K562 (cell line): ENCODE measurements at regions not wholly inside any gene's neighbourhood (a gene's known extent, or its start where the extent isn't known, plus 50 kb on each side); places are given as distances from the start of the nearest gene placed in this dataset.

Source experiments
- ATAC-seq: fragments of 200-7000 bp; cut with Tn5 transposase; 3 replicates; pipeline ENCODE4 v1.9.1; 2020; ENCODE audit warnings: moderate library complexity
- BruUV-seq: library from RNA; stranded (reverse); fragments of 400-500 nt; replicated peaks from 2 replicates; lab custom pipeline; 2021; lab: Mats Ljungman, UMichigan
- CTCF ChIA-PET: fragments of 300-600 bp; formaldehyde crosslinking; extraction: SDS; loops from one replicate; lab custom pipeline; 2021; ENCODE audit warnings: low intra/inter-chr PET ratio; lab: Yijun Ruan, JAX
- POLR2A ChIA-PET: fragments of 300-600, 350-650 bp; sonication (Branson Sonifier 250); formaldehyde crosslinking; extraction: SDS; loops from one replicate; lab custom pipeline; 2021; ENCODE audit warnings: antibody characterized with exemption, inconsistent platforms; lab: Yijun Ruan, JAX
- DNase-seq, 4 experiments: peaks; one replicate each; pipeline versions ENCODE4 v3.0.0 to v3.0.0-alpha.2; 2011 to 2018; ENCODE audit warnings: low spot score in 3 of 4, mixed read lengths in 3 of 4; ENCODE audit errors: extremely low read depth in 1 of 4
- FAIRE-seq: peaks from 2 replicates; lab custom pipeline; 2011; peaks lifted over from hg19 to GRCh38; lab: Jason Lieb, UNC
- H2AFZ ChIP-seq: 2 replicates; pipeline ENCODE4 v1.6.0; 2011; ENCODE audit warnings: low read depth, low read length, control low read depth, inconsistent platforms
- H3K27ac ChIP-seq: fragments of 200-600 bp; 3 replicates; pipeline ENCODE4 v1.8.0; 2011; ENCODE audit warnings: low read depth, mild to moderate bottlenecking, control low read depth, inconsistent platforms, low read length, moderate library complexity, mixed read lengths; ENCODE audit errors: extremely low read depth
- H3K27me3 ChIP-seq, 2 experiments: fragments of 300-600 bp in 1 of 2; 2 replicates in 1 of 2; 3 replicates in 1 of 2; pipeline versions ENCODE4 v1.6.0 to v1.8.0; 2011; ENCODE audit warnings: inconsistent platforms in 2 of 2, low read length in 2 of 2, mild to moderate bottlenecking in 1 of 2, mixed read lengths in 1 of 2, moderate library complexity in 1 of 2; ENCODE audit not compliant: control insufficient read depth in 2 of 2, insufficient read depth in 2 of 2
- H3K36me3 ChIP-seq: fragments of 300-600 bp; 3 replicates; pipeline ENCODE4 v1.8.0; 2011; ENCODE audit warnings: mild to moderate bottlenecking, low read length, inconsistent platforms; ENCODE audit not compliant: control insufficient read depth, insufficient read depth
- H3K4me1 ChIP-seq, 2 experiments: fragments of 200-600 bp in 1 of 2; replicated peaks in 1 of 2; 2 replicates in 1 of 2; 3 replicates in 1 of 2; pipeline versions ENCODE4 v1.5.1 to v1.8.0; 2011; ENCODE audit warnings: inconsistent platforms in 2 of 2, low read length in 2 of 2, mild to moderate bottlenecking in 1 of 2, mixed read lengths in 1 of 2, moderate library complexity in 1 of 2; ENCODE audit not compliant: control insufficient read depth in 2 of 2, insufficient read depth in 2 of 2
- H3K4me2 ChIP-seq: 2 replicates; pipeline ENCODE4 v1.6.1; 2011; ENCODE audit warnings: low read length, control low read depth, inconsistent platforms, mixed read lengths; ENCODE audit not compliant: insufficient read depth
- H3K4me3 ChIP-seq: fragments of 200-600 bp; sonication (generic), shearing (Covaris generic); 2 replicates; pipeline ENCODE4 v1.5.1; 2016; ENCODE audit warnings: control low read depth, inconsistent platforms
- H3K79me2 ChIP-seq: fragments of 200-600 bp; 3 replicates; pipeline ENCODE4 v1.8.0; 2011; ENCODE audit warnings: low read length, inconsistent platforms; ENCODE audit not compliant: control insufficient read depth, insufficient read depth
- H3K9ac ChIP-seq, 2 experiments: 2 replicates each; pipeline versions ENCODE4 v1.6.0 to v1.6.1; 2011; ENCODE audit warnings: low read depth in 2 of 2, low read length in 2 of 2, control low read depth in 1 of 2, inconsistent platforms in 1 of 2, mild to moderate bottlenecking in 1 of 2, mixed read lengths in 1 of 2; ENCODE audit not compliant: insufficient read depth in 1 of 2
- H3K9me1 ChIP-seq: one replicate; pipeline ENCODE4 v1.6.0; 2011; ENCODE audit warnings: inconsistent platforms, mild to moderate bottlenecking, low read length, moderate library complexity; ENCODE audit not compliant: control insufficient read depth, insufficient read depth
- H3K9me3 ChIP-seq: replicated peaks from 2 replicates; pipeline ENCODE4 v1.5.1; 2011; ENCODE audit warnings: low read depth, low read length, inconsistent platforms; ENCODE audit not compliant: control insufficient read depth, insufficient read depth
- H4K20me1 ChIP-seq: replicated peaks from 2 replicates; pipeline ENCODE4 v1.6.1; 2011; ENCODE audit warnings: low read length, inconsistent platforms, mixed read lengths; ENCODE audit not compliant: control insufficient read depth, insufficient read depth
- E2F3 ChIP-seq: fragments of 250-450 bp; sonication (Bioruptor Pico); IDR thresholded peaks from 2 replicates; pipeline ENCODE4 v1.4.0; 2020; ENCODE audit warnings: mild to moderate bottlenecking
- ELF4 ChIP-seq: fragments of 450-650 bp; formaldehyde crosslinking; IDR thresholded peaks from 2 replicates; pipeline ENCODE4 v1.4.0; 2022; ENCODE audit warnings: missing genetic modification characterization
- KLF16 ChIP-seq: IDR thresholded peaks from 2 replicates; pipeline ENCODE4 v1.6.1; 2016; ENCODE audit warnings: antibody characterized with exemption
- PHF21A ChIP-seq: fragments of 450-650 bp; IDR thresholded peaks from 2 replicates; pipeline ENCODE4 v1.6.1; 2017; ENCODE audit warnings: low read depth, borderline replicate concordance
- SETDB1 ChIP-seq: IDR thresholded peaks from one replicate; pipeline ENCODE4 v1.6.1; 2012; ENCODE audit warnings: low read length, control low read depth, inconsistent platforms
- SLC30A9 ChIP-seq: fragments of 250-450 bp; sonication (Bioruptor Pico); IDR thresholded peaks from 2 replicates; pipeline ENCODE4 v1.8.0; 2022; ENCODE audit warnings: mild to moderate bottlenecking, moderate library complexity
- TEAD1 ChIP-seq, 2 experiments: fragments of 450-650 bp in 1 of 2; sonication (generic) in 1 of 2; formaldehyde crosslinking; IDR thresholded peaks; 2 replicates each; pipeline versions ENCODE4 v1.4.0 to v1.8.0; 2020 to 2022; ENCODE audit warnings: mild to moderate bottlenecking in 2 of 2, missing genetic modification reagents in 1 of 2
- ZNF140 ChIP-seq: fragments of 250-450 bp; sonication (Bioruptor Pico); IDR thresholded peaks from 2 replicates; pipeline ENCODE4 v1.8.0; 2021; ENCODE audit warnings: moderate library complexity, mild to moderate bottlenecking, inconsistent platforms
- ZNF165 ChIP-seq: fragments of 250-450 bp; sonication (Bioruptor Pico); IDR thresholded peaks from 2 replicates; pipeline ENCODE4 v1.4.0; 2020; ENCODE audit warnings: borderline replicate concordance
- ZNF263 ChIP-seq: sonication (generic); formaldehyde crosslinking; IDR thresholded peaks from 2 replicates; pipeline ENCODE4 v1.8.0; 2022; ENCODE audit warnings: mild to moderate bottlenecking, missing genetic modification reagents, borderline replicate concordance
- ZNF507 ChIP-seq: conservative IDR thresholded peaks from 2 replicates; pipeline ENCODE4 v1.6.1; 2017; ENCODE audit warnings: missing genetic modification characterization, missing compliant biosample characterization
- WGBS: fragments of 100-300 bp; shearing (Covaris generic); methylation state at CpG from one replicate; pipeline ENCODE4 v1.1.6; 2016; ENCODE audit warnings: low coverage, mixed read lengths; ENCODE audit not compliant: insufficient coverage; ENCODE audit errors: missing lambda C conversion rate; 5-methylcytosine and 5-hydroxymethylcytosine counted together
- in situ Hi-C: fragments of 300-500 bp; cut with MboI; formaldehyde crosslinking; loops from 4 replicates; pipeline ENCODE4 v1.15.0; 2018; ENCODE audit warnings: inconsistent platforms, mixed read lengths
- intact Hi-C: fragments of 100-400 bp; cut with micrococcal nuclease; formaldehyde crosslinking; loops from 2 replicates; pipeline ENCODE4 v1.14.2; 2022
- TF ChIP-seq, protein P1 (sequence below): fragments of 450-650 bp; IDR thresholded peaks from 2 replicates; pipeline ENCODE4 v1.6.1; 2014; ENCODE audit warnings: low read depth, mild to moderate bottlenecking, moderate library complexity, borderline replicate concordance

DNA sequence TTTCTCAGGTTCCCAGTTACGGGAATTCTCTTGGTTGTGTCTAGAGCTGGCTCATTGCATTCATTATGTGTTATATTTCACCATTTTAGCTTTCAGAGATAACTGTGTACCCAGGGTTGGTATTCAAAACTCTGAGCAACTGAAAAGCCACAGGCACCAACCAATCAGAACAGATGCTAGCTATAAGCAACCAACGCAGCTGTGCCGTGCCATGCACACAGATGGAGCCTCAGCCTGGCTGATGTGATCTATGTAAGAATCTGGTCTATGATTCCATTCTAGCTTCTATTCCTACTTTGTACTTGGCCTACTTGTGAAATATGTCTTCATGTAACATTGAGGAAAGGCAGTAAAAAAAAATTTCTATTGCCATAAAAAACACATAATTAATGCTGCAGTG, 95.0 kb upstream of the CCDC80 start:
- Histone ChIP-seq H3K36me3 (no peaks in the 10 kb centered on the region), H3K9me3 (no peaks in the 10 kb centered on the region), H3K79me2 (no peaks in the 10 kb centered on the region), H4K20me1 (no peaks in the 10 kb centered on the region), H3K9ac (no peak overlapping the region), H2AFZ (no peak overlapping the region), H3K4me2 (no peak overlapping the region), H3K27ac (no peak overlapping the region), H3K4me1 (peaks cover 0 to 4% of the 10 kb centered on the region in 2 experiments; a peak in 1 of 5 replicates), H3K9me1 (no peaks in the 10 kb centered on the region), H3K27me3 (no peaks in the 10 kb centered on the region), H3K4me3 (no peak overlapping the region)
- WGBS, result 65% methylated on average over 3 of the region's 3 CpGs
- no peak for ATAC-seq
- ChIA-PET POLR2A (interaction anchor here (0.6 to 0.9 kb wide), 2 partner anchors 9 to 12 kb away, joined by 3 to 4 read pairs; no protein-coding TSS in a partner anchor), CTCF (no interaction called here)
- in situ Hi-C loops, result loop anchor here (10.0 to 25.0 kb wide), 2 partner anchors 91 to 551 kb away; partner anchors contain the start of gene CCDC80
- no peak for FAIRE-seq
- TF ChIP-seq ZNF165 (CRISPR knock-in tag) (no peak), PHF21A (no peak), ZNF140 (no peak), TEAD1 (CRISPR knock-in tag; IDR thresholded peaks at IDR 0.05) (no peak), ELF4 (CRISPR knock-in tag) (no peak), E2F3 (CRISPR knock-in tag) (no peak), SLC30A9 (no peak), ZNF507 (tag) (no peak), SETDB1 (no peak), KLF16 (no peak), ZNF263 (no peak)
- TF ChIP-seq, protein P1, sequence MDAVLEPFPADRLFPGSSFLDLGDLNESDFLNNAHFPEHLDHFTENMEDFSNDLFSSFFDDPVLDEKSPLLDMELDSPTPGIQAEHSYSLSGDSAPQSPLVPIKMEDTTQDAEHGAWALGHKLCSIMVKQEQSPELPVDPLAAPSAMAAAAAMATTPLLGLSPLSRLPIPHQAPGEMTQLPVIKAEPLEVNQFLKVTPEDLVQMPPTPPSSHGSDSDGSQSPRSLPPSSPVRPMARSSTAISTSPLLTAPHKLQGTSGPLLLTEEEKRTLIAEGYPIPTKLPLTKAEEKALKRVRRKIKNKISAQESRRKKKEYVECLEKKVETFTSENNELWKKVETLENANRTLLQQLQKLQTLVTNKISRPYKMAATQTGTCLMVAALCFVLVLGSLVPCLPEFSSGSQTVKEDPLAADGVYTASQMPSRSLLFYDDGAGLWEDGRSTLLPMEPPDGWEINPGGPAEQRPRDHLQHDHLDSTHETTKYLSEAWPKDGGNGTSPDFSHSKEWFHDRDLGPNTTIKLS, result no peak
- no TSS peak for BruUV-seq
- intact Hi-C loops, result loop anchor here (1.0 to 10.0 kb wide), 4 partner anchors 77 to 243 kb away; no protein-coding TSS in a partner anchor
- no peak for DNase-seq
